Tibial nerve (tissue), 4 donors: ENCODE measurements at regions not wholly inside any gene's neighbourhood (a gene's known extent, or its start where the extent isn't known, plus 50 kb on each side); places are given as distances from the start of the nearest gene placed in this dataset.

Experiments
- DNase-seq, 2 donors: peaks; one replicate each; pipeline ENCODE4 v3.0.0-alpha.2; 2019; ENCODE audit warnings: low spot score in 2 of 2
- H3K27ac ChIP-seq, 4 donors: fragments of 200-600 bp; sonication (generic) in 3 of 4; one replicate each; pipeline ENCODE4 v1.5.1; 2017 to 2019; ENCODE audit warnings: mild to moderate bottlenecking in 1 of 4
- H3K27me3 ChIP-seq, 2 donors: fragments of 200-600 bp; sonication (generic) in 1 of 2; one replicate each; pipeline versions ENCODE4 v1.5.1 to v1.6.0; 2017 to 2019
- H3K36me3 ChIP-seq, 3 donors: fragments of 200-600 bp; sonication (generic); one replicate each; pipeline ENCODE4 v1.5.1; 2018 to 2019
- H3K4me1 ChIP-seq, 4 donors: fragments of 200-600 bp; sonication (generic) in 3 of 4; one replicate each; pipeline ENCODE4 v1.5.1; 2017 to 2019
- H3K4me3 ChIP-seq, 4 donors: fragments of 200-600 bp; sonication (generic) in 3 of 4; one replicate each; pipeline ENCODE4 v1.5.1; 2017 to 2019; ENCODE audit warnings: mild to moderate bottlenecking in 1 of 4, moderate library complexity in 1 of 4
- H3K9me3 ChIP-seq, 4 donors: fragments of 200-600 bp; sonication (generic) in 3 of 4; one replicate each; pipeline ENCODE4 v1.5.1; 2017 to 2019
- EP300 ChIP-seq, 2 donors: sonication (generic); formaldehyde crosslinking; IDR thresholded peaks; one replicate each; pipeline ENCODE4 v1.6.1; 2017; ENCODE audit warnings: antibody characterized with exemption in 2 of 2, mild to moderate bottlenecking in 1 of 2
- POLR2A ChIP-seq, 2 donors: fragments of 450-650 bp; IDR thresholded peaks; one replicate each; pipeline ENCODE4 v1.6.1; 2017; ENCODE audit warnings: antibody characterized with exemption in 2 of 2, mild to moderate bottlenecking in 2 of 2, moderate library complexity in 2 of 2
- WGBS, 2 donors: methylation state at CpG; one replicate each; pipeline ENCODE4 v1.1.5; 2018; 5-methylcytosine and 5-hydroxymethylcytosine counted together
- TF ChIP-seq, protein P1 (sequence below), 5 experiments: fragments of 200-600 bp in 3 of 5; fragments of 450-650 bp in 2 of 5; sonication (generic) in 3 of 5; IDR thresholded peaks; one replicate each; pipeline ENCODE4 v1.5.1; 2016 to 2019; ENCODE audit warnings: antibody characterized with exemption in 5 of 5, mild to moderate bottlenecking in 3 of 5, moderate library complexity in 2 of 5

DNA sequence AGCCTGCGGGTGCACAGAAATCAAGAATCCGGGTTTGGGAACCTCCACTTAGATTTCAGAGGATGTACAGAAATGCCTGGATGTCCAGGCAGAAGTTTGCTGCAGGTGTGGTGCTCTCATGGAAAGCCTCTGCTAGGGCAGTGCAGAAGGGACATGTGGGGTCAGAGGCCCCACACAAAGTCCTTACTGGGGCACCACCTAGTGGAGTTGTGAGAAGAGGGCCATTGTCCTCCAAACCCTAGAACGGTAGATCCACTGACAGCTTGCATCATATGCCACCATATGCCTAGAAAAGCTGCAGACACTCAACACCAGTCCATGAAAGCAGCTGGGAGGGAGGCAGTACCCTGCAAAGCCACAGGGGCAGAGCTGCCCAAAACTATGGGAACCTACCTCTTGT, 833.0 kb downstream of the TMEM182 start:
- WGBS, 2 donors: 89 to 91% methylated on average over 2 to 3 of the region's 3 CpGs
- no peak overlapping the region for H3K27ac ChIP-seq
- peaks cover 0 to 15% (median 0%) of the 10 kb centered on the region in 4 donors for H3K9me3 ChIP-seq
- no peaks in the 10 kb centered on the region for H3K27me3 ChIP-seq
- H3K36me3 ChIP-seq: no peaks in the 10 kb centered on the region
- no peaks in the 10 kb centered on the region for H3K4me1 ChIP-seq
- no peak overlapping the region for H3K4me3 ChIP-seq
- TF ChIP-seq, protein P1, sequence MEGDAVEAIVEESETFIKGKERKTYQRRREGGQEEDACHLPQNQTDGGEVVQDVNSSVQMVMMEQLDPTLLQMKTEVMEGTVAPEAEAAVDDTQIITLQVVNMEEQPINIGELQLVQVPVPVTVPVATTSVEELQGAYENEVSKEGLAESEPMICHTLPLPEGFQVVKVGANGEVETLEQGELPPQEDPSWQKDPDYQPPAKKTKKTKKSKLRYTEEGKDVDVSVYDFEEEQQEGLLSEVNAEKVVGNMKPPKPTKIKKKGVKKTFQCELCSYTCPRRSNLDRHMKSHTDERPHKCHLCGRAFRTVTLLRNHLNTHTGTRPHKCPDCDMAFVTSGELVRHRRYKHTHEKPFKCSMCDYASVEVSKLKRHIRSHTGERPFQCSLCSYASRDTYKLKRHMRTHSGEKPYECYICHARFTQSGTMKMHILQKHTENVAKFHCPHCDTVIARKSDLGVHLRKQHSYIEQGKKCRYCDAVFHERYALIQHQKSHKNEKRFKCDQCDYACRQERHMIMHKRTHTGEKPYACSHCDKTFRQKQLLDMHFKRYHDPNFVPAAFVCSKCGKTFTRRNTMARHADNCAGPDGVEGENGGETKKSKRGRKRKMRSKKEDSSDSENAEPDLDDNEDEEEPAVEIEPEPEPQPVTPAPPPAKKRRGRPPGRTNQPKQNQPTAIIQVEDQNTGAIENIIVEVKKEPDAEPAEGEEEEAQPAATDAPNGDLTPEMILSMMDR (IDR thresholded peaks at IDR 0.05): no peak
- TF ChIP-seq EP300 (IDR thresholded peaks at IDR 0.05): no peak
- TF ChIP-seq POLR2A (IDR thresholded peaks at IDR 0.05): no peak
- no peak for DNase-seq

DNA sequence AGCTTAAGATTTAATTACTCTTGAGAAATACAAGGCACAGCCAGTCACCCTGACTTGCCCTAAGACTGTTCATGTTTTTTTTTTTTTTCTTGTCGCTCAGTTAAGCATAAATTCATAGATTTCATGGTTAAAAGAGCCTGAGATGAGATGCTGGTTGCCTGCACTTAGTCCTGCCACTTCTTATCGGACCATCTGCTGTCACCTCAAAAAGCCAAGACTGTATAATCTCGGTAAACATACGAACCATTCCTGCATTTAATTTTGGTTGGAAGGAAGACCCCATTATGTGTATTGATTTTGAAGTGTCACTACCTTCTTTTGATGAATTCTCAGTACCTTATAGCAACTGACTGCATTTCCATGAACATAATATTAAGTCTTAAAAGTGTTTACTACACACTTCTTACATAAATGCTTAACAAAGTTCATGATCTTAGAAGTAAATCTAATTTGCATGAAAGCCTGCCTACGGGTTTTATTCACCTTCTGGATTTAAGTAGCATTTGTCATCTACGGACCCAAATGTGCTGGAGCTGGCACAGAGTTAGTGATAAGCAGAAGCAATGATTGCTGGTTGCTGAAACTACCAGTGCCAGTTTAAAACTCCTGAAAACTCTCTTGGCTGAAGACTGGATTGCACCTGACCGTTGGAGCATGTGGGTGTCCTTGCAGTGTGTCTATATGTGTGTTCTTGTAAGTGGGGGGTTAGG, 843.4 kb downstream of the TMEM182 start:
- no peaks in the 10 kb centered on the region for H3K4me1 ChIP-seq
- H3K4me3 ChIP-seq: no peak overlapping the region
- no peaks in the 10 kb centered on the region for H3K36me3 ChIP-seq
- WGBS, 2 donors: 81 to 84% methylated on average over 7 of the region's 7 CpGs
- peaks cover 0 to 7% (median 0%) of the 10 kb centered on the region in 4 donors for H3K9me3 ChIP-seq
- no peaks in the 10 kb centered on the region for H3K27me3 ChIP-seq
- no peak for TF ChIP-seq EP300 (IDR thresholded peaks at IDR 0.05)
- no peak for TF ChIP-seq POLR2A (IDR thresholded peaks at IDR 0.05)
- TF ChIP-seq, protein P1 (IDR thresholded peaks at IDR 0.05): no peak
- H3K27ac ChIP-seq: no peak overlapping the region
- no peak for DNase-seq

DNA sequence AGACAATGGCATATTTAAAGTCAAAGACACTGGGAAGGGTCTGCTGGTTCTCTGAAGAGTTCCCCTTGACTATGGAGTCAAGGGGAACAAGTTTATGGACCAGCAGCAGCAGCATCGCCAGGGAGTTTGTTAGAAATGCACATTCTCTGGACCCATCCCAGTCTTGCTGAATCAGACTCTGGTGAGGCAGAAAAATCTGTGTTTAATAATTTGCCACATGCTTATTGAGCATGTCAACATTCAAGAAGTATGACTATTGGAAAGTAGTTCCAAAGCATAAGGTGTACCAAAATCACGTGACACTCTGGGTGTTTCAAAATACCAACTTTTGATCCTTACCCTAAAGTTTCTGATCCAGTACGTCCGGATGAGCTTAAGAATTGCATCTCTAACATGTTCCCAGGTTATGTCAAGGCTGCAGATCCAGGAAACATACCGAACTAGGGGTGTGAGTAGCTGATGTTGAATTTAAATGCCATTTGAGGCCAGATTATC, 853.8 kb downstream of the TMEM182 start:
- TF ChIP-seq EP300 (IDR thresholded peaks at IDR 0.05) (no peak), POLR2A (IDR thresholded peaks at IDR 0.05) (no peak)
- TF ChIP-seq, protein P1 (IDR thresholded peaks at IDR 0.05): no peak
- DNase-seq: no peak
- H3K4me1 ChIP-seq: no peaks in the 10 kb centered on the region
- no peak overlapping the region for H3K4me3 ChIP-seq
- no peak overlapping the region for H3K27ac ChIP-seq
- H3K9me3 ChIP-seq: peaks cover 0 to 10% (median under 1%) of the 10 kb centered on the region in 4 donors
- 86 to 98% methylated on average over 5 of the region's 5 CpGs for WGBS, 2 donors
- no peaks in the 10 kb centered on the region for H3K36me3 ChIP-seq
- H3K27me3 ChIP-seq: no peaks in the 10 kb centered on the region

DNA sequence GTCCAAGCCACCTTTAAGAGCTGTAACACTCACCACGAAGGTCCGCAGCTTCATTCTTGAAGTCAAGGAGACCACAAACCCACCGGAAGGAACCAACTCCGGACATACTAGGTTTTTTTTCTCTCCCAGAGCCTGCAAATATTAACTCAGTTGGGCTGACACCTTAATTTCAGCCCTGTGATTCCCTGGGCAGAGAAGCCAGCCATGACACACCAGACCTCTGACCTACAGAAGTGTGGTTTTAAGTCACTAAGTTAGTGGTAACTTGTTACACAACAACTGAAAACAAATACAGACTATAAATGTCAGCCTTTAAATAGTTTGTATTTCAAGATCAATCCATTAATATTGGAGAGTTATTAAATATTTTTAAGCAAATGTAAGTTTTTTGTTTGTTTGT, 855.1 kb downstream of the TMEM182 start:
- Histone ChIP-seq H3K9me3 (peaks cover 0 to 23% (median 4%) of the 10 kb centered on the region in 4 donors), H3K4me3 (no peak overlapping the region), H3K27me3 (no peaks in the 10 kb centered on the region), H3K36me3 (no peaks in the 10 kb centered on the region), H3K4me1 (no peaks in the 10 kb centered on the region), H3K27ac (no peak overlapping the region)
- TF ChIP-seq POLR2A (IDR thresholded peaks at IDR 0.05) (no peak), EP300 (IDR thresholded peaks at IDR 0.05) (no peak)
- TF ChIP-seq, protein P1 (IDR thresholded peaks at IDR 0.05): no peak
- WGBS, 2 donors: 89 to 95% methylated on average over 4 of the region's 4 CpGs
- no peak for DNase-seq

DNA sequence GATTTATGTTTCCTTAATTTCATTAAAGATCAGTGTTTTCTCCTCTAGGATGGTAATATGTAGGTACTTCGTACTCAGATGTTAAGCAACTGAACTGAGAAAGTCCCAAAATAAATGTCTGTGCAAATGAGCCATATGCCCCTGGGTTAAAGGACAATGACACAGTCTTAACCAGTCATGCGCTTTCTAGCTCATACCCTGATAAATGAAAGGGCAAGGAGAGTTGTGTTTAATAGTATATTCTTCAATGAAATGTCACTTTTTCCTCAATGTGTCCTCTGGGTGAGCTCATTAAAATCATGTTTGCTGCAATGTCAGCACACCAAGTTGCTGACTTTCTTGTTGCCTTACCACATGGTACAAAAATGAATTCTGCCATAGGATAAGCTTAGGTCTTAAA, 856.3 kb downstream of the TMEM182 start:
- DNase-seq: no peak
- Histone ChIP-seq H3K4me1 (no peaks in the 10 kb centered on the region), H3K27me3 (no peaks in the 10 kb centered on the region), H3K9me3 (peaks cover 0 to 31% (median 4%) of the 10 kb centered on the region in 4 donors), H3K4me3 (no peak overlapping the region), H3K36me3 (no peaks in the 10 kb centered on the region), H3K27ac (no peak overlapping the region)
- TF ChIP-seq POLR2A (IDR thresholded peaks at IDR 0.05) (no peak), EP300 (IDR thresholded peaks at IDR 0.05) (no peak)
- TF ChIP-seq, protein P1 (IDR thresholded peaks at IDR 0.05): no peak
- 73 to 84% methylated on average over 2 of the region's 2 CpGs for WGBS, 2 donors
